ENCODE measurements at regions not wholly inside any gene's neighbourhood (a gene's known extent, or its start where the extent isn't known, plus 50 kb on each side); places are given as distances from the start of the nearest gene placed in this dataset.
"Not testable (repeated sequence)": the region's sequence is repeated elsewhere in the genome, so short reads cannot be mapped to it uniquely, and the experiment has no call there.

GRCh38 chr17:36850790-36851189, 86.5 kb upstream of the LHX1 start:
- TF ChIP-seq CTCF (IDR thresholded peaks at IDR 0.05; ENCODE audit: low read depth, low read length): no peak
- DNase-seq (ENCODE audit: low read depth in 1 of 2, low spot score in 1 of 2): peak in 1 of 2 donors; percentile 67
- no peak overlapping the region for H3K4me3 ChIP-seq

GRCh38 chr17:36851250-36851649, 86.0 kb upstream of the LHX1 start:
- H3K27ac ChIP-seq: no peak overlapping the region

More at GRCh38 chr17:36850790-36851189, 86.5 kb upstream of the LHX1 start:
- Histone ChIP-seq H3K36me3 (no peaks in the 10 kb centered on the region), H3K27me3 (no peaks in the 10 kb centered on the region), H3K27ac (no peak overlapping the region), H3K9me3 (ENCODE audit: low read depth) (no peaks in the 10 kb centered on the region), H3K4me1 (ENCODE audit: low read depth) (peaks cover 7% of the 10 kb centered on the region)

GRCh38 chr17:36852478-36852877, 84.8 kb upstream of the LHX1 start:
- H3K27me3 ChIP-seq; H3K9me3 ChIP-seq (ENCODE audit: low read depth); DNase-seq (ENCODE audit: low read depth in 1 of 2, low spot score in 1 of 2); H3K4me3 ChIP-seq; H3K27ac ChIP-seq; H3K4me1 ChIP-seq (ENCODE audit: low read depth); H3K36me3 ChIP-seq: not testable (repeated sequence)

More at GRCh38 chr17:36851250-36851649, 86.0 kb upstream of the LHX1 start:
- no peak for DNase-seq (ENCODE audit: low read depth in 1 of 2, low spot score in 1 of 2)
- no peaks in the 10 kb centered on the region for H3K36me3 ChIP-seq
- no peaks in the 10 kb centered on the region for H3K27me3 ChIP-seq
- H3K9me3 ChIP-seq (ENCODE audit: low read depth): no peaks in the 10 kb centered on the region
- no peak overlapping the region for H3K4me3 ChIP-seq
- TF ChIP-seq CTCF (IDR thresholded peaks at IDR 0.05; ENCODE audit: low read depth, low read length): no peak
- peaks cover 7% of the 10 kb centered on the region for H3K4me1 ChIP-seq (ENCODE audit: low read depth)

GRCh38 chr17:36854982-36855381, 82.3 kb upstream of the LHX1 start:
- H3K27ac ChIP-seq: no peak overlapping the region
- DNase-seq (ENCODE audit: low read depth in 1 of 2, low spot score in 1 of 2): no peak
- no peak for TF ChIP-seq CTCF (IDR thresholded peaks at IDR 0.05; ENCODE audit: low read depth, low read length)

GRCh38 chr17:36855459-36855858, 81.8 kb upstream of the LHX1 start:
- no peak for TF ChIP-seq CTCF (IDR thresholded peaks at IDR 0.05; ENCODE audit: low read depth, low read length)
- no peak overlapping the region for H3K4me3 ChIP-seq
- H3K36me3 ChIP-seq: no peaks in the 10 kb centered on the region
- DNase-seq (ENCODE audit: low read depth in 1 of 2, low spot score in 1 of 2): no peak
- H3K9me3 ChIP-seq (ENCODE audit: low read depth): no peaks in the 10 kb centered on the region
- no peaks in the 10 kb centered on the region for H3K4me1 ChIP-seq (ENCODE audit: low read depth)
- H3K27ac ChIP-seq: no peak overlapping the region
- H3K27me3 ChIP-seq: no peaks in the 10 kb centered on the region

More at GRCh38 chr17:36854982-36855381, 82.3 kb upstream of the LHX1 start:
- no peaks in the 10 kb centered on the region for H3K27me3 ChIP-seq
- no peaks in the 10 kb centered on the region for H3K36me3 ChIP-seq
- peaks cover 3% of the 10 kb centered on the region for H3K4me1 ChIP-seq (ENCODE audit: low read depth)
- H3K9me3 ChIP-seq (ENCODE audit: low read depth): no peaks in the 10 kb centered on the region
- H3K4me3 ChIP-seq: no peak overlapping the region

GRCh38 chr17:36856222-36856621, 81.1 kb upstream of the LHX1 start:
- DNase-seq (ENCODE audit: low read depth in 1 of 2, low spot score in 1 of 2): no peak
- Histone ChIP-seq H3K4me1 (ENCODE audit: low read depth) (no peaks in the 10 kb centered on the region), H3K4me3 (no peak overlapping the region), H3K36me3 (no peaks in the 10 kb centered on the region), H3K27me3 (no peaks in the 10 kb centered on the region), H3K27ac (no peak overlapping the region), H3K9me3 (ENCODE audit: low read depth) (no peaks in the 10 kb centered on the region)
- TF ChIP-seq CTCF (IDR thresholded peaks at IDR 0.05; ENCODE audit: low read depth, low read length): no peak

All from cardiac muscle cell (in vitro differentiated cells and primary cell).